ENCODE measurements at regions not wholly inside any gene's neighbourhood (a gene's known extent, or its start where the extent isn't known, plus 50 kb on each side); places are given as distances from the start of the nearest gene placed in this dataset.

DNA sequence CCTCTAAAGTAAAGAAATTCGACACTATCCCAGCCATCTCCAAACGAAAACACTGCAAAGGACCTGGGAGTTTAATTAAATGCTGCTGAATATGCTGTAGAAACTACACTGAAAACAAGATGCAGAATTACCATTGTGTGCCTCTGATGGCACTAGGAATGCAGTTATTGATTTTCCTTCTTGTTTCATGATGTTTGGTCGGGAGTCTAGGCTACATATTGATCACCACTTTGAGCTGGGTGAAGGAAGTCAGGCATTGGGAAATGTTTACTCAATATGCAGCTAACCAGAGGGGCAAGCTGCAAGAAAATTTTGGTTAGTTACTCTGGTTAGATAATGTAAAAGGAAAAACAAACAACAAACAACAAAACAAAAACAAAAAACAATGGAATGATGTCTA, 650.7 kb upstream of the GALNTL6 start:
- DNase-seq (ENCODE audit: low read depth): no peak

DNA sequence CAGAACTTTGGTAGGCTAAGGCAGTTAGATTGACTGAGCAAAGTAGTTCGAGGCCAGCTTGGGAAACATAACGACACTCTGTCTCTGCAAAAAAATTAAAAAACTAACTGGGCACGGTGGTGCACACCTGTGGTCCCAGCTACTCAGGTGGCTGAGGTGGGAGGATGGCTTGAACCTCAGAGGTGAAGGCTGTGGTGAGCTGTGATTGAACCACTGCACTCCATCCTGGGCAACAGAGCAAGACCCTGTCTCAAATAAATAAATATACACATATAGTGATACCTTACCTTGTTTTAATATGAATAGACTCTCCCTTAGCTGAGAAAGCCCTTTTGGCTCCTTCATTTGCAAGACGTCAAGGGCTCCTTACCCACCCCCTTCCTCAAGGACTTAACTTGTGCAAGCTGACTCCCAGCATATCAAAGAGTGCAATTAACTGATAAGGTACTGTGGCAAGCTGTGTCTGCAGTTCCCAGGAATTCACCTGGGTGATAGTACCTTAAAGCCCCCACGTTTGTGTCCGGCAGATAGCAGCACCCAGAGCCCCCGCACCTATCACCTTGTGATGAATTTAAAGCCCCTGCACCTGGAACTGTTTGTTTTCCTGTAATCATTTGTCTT, 655.6 kb upstream of the GALNTL6 start:
- DNase-seq (ENCODE audit: low read depth): no peak

DNA sequence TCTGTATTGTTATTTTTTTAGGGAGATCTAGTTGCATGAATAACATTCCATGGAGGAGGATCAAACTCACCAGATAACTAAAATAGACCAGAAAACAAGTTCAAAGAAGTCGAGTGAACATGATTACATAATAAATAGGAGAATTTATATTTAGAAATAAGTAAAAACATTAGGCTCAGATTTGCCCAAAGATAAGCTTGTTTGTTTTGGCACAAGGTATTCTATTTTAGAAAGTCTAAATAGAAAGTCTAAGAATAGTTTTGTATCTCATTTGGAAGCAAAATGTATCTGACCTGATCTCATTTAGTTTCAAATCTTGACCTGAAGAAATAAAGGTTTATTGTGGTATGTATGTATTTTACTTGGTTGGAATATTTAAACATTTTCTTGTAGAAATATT, 670.6 kb upstream of the GALNTL6 start:
- DNase-seq (ENCODE audit: low read depth): no peak

DNA sequence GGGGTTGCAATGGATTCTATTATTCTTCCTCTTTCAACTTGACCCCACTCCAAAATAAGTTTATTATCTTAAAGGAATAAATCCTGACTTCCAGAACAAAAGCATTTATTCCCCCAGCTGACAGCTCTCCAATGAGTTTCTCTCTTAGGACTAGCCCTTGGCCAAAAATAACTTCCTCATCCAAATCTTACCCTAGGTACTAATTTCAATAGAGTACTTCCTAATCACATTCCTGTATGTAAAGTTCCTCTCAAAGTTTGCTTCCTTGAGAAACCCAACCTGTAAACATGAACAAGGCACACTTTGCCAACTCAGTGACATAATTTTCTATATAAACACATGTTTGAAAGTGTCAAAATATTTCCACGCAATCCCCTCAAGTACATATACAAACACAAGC, 671.2 kb upstream of the GALNTL6 start:
- DNase-seq (ENCODE audit: low read depth): no peak

DNA sequence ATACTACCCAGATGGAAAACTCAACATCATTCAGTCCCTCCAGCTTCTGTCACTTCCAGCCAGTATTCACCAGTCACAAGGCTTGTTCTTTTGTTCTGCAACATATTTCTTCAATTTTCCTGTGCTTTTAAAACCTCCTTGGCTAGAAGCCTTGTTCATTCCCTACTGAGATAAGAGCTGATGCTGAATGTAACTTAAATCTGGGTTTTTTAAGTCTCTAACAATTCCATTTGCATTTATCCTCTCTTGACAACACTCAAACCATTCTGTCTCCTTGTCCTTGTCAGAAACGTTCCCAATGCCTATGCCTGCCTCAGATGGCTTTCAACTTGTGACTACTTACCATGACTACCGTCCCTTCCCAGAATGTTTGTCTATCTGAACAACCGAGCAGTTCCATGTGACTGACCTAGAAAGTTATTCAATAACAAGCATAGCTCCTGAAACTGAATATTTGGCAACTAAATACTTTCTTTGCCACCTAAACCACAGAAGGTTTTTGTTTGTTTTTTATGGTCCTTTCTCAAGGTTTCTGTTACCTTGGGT, 682.9 kb upstream of the GALNTL6 start:
- DNase-seq (ENCODE audit: low read depth): no peak

DNA sequence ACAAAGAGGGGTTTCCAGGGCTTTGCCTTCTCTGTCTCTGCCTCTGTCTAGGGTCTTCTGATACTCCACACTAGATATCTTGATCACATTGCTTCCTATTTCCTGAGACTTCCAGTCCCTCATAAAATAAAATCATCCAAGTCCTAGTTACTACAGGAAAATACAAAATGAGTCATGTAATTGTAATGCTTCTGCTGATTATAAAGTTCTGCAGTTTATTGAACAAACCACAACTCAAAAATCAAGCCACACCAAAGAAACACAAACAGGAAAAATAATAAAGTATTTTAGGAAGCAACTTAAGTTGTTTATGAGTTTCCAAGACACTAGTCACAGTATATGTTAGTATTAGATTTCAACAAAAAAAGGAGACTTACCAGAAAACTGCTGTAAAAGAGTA, 695.1 kb upstream of the GALNTL6 start:
- DNase-seq (ENCODE audit: low read depth): no peak

DNA sequence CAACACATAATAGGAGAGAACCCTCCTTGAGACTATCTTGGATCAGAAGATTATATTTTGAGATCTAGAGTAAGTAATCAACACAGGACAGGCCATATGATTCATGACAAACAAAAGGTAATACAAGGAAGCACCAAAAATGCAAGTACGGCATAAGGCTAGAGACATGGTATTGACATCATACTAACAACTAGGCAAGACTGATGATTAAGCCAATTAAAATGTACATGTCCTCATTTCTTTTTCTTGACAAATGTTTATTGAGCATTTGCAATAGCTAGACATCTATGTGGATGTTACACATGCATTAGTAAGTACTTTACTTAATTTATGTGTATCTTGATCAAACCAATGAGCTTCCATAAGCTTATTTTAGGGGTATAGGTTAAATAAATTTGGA, 695.7 kb upstream of the GALNTL6 start:
- no peak for DNase-seq (ENCODE audit: low read depth)

DNA sequence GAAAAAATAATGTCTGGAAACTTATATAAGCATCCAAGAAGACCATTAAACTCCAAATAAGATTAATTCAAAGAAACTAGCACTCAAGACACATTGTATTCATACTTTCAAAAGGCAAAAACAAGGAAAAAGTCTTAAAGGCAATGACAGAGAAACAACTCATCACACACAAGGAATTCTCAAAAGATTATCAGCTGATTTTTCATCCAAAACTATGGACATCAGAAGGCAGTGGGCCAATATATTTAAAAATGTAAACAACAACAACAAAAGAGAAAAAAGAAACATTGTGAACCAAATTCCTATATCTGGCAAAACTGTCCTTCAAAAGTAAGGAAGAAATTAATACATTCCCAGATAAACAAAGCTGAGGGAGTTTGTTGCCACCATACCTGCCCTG, 711.4 kb upstream of the GALNTL6 start:
- no peak for DNase-seq (ENCODE audit: low read depth)

DNA sequence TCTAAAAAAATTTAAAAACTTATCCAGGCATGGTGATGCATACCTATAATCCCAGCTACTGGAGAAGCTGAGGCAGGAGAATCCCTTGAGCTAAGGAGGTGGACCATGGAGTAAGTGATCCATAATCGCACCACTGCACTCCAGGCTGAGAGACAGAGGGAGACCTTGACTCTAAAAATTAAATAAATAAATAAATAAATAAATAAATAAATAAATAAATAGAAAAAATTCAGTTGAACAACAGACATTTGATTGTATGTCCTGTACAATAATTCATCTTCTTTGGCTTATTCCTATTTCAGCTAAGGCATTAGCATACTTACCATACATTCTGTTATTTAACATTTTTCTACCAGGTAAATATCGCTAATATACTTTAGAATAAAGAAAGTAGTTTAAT, 726.1 kb upstream of the GALNTL6 start:
- DNase-seq (ENCODE audit: low read depth): no peak

DNA sequence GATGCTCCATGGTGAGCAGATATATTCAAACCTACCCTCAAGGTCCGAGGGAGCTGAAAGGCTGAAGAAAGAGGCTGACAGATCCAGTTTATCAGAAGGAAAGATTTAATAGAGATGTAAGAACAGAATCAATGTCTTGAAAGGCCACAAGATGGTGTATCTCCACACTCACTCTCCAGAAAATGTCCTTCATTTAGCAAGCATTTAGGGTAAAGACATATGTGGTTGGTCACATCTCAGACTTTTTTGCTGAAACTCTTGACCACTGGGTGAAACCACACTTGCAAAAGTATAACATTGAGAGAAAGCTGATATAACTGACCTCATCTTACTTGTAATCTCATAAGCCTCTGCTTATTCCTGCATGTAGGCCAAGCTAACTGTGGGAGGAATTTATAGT, 745.8 kb upstream of the GALNTL6 start:
- no peak for DNase-seq (ENCODE audit: low read depth)

DNA sequence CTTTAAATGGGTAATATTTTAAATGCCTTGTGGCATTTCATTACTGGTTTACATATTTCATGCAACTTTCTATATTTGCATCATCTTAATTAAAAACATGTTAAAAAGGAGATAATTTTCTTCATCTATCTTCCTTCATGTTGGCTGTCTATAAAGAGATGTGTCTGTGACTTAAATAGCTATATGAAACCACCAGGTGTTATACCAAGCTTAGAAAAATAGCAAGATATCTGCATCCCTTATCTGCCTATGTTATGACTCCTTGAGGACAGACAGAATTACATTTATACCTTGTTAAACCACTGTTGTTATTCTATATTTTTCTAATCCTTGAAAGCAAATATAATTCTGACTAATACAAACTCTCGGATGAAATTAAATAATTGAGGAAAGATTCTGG, 763.8 kb upstream of the GALNTL6 start:
- no peak for DNase-seq (ENCODE audit: low read depth)

DNA sequence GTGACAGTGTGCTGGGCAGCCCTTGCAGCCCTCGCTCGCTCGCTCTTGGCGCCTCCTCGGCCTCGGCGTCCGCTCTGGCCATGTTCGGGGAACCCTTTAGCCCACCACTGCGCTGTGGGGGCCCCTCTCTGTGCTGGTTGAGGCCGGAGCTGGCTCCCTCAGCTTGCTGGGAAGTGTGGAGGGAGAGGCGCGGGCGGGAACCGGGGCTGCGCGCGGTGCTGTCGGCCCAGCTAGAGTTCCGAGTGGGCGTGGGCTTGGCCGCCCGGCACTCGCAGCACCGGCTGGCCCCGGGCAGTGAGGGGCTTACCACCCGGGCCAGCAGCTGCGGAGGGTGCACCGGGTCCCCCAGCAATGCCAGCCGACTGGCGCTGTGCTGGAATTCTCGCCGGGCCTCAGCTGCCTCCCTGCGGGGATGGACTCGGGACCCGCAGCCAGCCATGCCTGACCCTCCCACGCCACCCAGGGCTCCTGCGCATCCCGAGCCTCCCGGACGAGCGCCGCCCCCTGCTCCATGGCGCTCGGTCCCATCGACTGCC, 770.1 kb upstream of the GALNTL6 start:
- DNase-seq (ENCODE audit: low read depth): no peak

DNA sequence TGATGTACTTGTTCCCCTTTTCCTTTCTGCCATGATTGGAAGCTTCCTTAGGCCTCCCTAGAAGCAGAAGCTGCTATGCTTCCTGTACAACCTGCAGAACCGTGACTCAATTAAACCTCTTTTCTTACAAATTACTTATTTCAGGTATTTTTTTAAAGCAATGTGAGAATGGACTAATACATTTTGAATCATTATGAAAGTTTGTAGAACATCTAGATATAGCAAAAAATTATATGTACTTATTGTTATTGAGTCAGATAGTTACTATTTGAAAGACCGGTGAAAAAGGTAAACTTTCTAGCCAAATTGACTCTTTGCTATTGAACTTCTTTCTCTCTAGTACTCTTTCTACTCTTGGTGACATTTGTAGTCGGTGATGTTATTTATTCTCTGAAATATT, 777.3 kb upstream of the GALNTL6 start:
- DNase-seq (ENCODE audit: low read depth): no peak

DNA sequence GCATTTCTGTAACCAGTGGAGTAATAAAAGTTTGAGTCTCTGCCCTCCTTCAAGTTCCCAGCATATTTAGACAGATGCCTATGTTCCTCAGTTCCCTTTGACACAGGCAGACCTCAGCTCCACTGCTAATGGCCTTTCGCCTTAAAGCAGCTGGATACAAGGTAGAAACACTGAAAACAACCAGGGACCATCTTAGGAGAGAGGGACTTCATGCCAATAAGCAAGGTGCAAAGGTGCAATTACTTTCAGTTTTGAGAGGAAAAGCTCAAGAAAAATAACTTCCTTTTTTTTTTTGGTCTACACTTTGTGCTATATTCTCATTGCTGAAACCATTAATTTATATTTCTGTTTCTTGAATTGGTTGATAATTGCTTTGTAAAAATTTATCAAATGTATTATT, 781.9 kb upstream of the GALNTL6 start:
- no peak for DNase-seq (ENCODE audit: low read depth)

DNA sequence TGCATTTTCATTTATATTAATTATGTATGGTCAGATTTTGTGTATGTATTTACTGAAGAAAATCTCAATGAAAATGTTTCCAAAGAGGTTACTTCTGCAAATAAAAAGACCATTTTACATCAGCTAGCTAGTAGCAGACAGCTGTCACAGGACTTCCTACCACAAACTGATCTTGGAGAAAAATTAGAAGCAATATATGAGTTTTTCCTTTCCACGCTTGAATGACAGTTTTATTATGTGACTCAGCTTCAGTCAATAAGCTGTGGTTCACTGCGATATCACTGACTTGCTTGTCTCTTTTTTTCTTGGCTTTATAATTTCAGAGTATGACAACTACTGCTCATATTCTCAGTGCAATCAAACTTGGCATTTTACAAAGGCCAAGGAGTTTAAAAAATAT, 787.4 kb upstream of the GALNTL6 start:
- DNase-seq (ENCODE audit: low read depth): no peak

DNA sequence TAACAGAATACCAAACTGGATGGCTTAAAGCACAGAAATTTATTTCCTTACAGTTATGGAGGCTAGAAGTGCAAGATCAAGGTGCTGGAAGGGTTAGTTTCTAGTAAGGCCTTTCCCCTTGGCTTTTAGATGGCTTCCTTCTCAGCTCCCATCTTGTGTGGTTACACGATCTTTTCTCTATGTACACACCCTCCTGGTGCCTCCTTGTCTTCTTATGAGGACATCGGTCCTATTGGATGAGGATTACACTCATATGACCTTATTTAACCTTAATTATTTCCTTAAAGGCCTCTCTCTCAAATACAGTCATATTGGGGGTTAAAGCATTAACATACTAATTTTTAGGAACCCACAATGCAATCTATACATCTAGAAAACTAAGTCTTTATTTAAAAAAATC, 787.9 kb upstream of the GALNTL6 start:
- DNase-seq (ENCODE audit: low read depth): no peak

DNA sequence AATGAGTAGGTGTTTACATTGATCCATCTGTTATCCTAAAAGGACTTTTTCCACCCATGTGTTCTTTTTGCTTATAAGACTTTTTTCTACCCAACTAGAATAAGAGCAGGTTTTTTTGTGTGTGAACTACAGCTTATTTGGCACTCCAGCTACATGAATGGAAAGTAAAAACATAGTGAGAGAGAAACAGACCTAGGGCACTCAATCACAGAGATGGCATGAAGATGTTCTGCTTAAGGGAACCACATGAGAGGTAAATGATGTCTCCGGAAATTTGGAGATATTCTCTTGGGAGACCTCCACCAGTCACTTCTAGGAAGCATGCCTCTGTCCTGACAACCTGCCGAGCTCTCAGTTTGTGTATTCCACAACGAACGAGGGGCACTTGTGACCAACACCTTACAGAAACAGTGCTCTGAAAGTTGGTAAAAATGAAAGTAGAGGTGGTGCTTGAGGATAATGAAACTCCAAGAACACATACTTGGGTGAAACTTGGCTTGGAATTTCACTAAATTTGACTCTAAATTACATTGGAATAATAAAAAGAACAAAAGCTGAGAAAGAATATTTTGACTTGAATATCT, 788.4 kb upstream of the GALNTL6 start:
- no peak for DNase-seq (ENCODE audit: low read depth)

DNA sequence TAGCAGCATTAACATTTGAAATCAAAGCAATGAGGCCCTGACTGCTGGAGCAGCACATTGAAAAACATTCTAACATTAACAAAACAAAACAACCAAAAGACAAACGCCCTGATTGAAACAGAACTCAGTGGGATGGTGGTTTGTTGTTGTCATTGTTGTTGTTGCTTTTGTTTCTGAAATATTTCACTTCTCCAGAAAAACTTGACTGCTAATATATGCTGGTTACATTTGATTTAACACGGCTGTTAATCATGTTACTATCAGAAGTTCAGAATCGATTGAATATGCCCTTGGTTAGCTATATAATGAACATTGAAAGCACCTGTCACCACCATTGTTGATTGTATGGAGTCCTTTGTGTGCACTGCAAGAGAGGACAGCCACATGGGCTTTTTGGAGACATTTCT, 790.4 kb upstream of the GALNTL6 start:
- no peak for DNase-seq (ENCODE audit: low read depth)

DNA sequence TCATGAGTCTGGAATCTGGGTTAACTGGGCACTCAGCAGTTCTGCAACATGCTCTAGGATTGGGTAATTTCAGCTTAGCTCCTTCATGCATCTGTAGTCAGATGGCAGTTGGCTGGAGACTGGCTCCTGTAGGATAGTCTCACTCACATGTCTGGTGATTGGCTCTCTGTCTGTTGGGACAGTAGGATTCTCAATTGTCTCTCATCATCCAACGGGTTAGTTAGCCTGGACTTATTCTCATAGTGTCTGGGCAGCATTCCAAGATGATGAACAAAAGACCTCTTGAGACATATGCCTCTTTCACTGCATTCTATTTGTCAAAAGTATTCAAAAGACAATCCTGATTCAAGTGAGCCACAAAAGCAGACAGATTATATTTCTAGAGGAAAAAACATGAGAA, 795.6 kb upstream of the GALNTL6 start:
- DNase-seq (ENCODE audit: low read depth): no peak

DNA sequence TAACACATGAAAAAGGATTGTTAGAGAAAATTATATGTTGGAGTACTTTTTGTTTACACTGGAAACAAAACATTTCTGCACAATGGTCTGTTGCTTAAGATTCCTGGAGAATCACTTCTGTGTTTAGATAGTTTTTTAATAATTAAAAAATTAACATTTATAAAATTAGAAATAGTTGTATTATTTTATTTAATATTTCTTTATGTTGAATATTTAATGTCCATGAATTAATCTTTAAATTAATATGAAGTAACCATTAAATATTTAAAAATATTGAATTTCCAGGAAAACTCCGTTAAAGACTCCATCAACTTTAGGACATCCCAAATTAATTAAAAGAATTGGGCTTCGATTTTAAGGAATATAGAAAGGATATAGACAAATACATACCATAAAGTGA, 797.1 kb upstream of the GALNTL6 start:
- no peak for DNase-seq (ENCODE audit: low read depth)

DNA sequence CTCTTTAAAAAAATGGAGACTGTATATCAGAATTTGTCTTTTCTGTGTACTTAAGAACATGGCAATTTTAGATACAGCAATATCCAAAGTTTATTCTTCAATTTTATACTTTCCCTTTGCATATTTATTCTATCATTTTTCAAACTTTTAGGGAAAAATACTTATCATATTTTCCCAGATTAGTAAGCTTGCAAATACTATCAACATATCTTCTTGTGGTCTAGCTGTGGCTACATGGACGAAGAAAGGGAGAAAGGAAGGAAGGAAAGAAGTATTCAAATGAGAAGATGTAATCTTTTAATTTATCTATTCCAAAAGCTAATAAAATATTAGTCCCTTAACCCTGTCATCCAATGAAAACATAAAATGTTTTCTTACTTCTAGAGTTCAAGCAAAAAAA, 797.8 kb upstream of the GALNTL6 start:
- no peak for DNase-seq (ENCODE audit: low read depth)

DNA sequence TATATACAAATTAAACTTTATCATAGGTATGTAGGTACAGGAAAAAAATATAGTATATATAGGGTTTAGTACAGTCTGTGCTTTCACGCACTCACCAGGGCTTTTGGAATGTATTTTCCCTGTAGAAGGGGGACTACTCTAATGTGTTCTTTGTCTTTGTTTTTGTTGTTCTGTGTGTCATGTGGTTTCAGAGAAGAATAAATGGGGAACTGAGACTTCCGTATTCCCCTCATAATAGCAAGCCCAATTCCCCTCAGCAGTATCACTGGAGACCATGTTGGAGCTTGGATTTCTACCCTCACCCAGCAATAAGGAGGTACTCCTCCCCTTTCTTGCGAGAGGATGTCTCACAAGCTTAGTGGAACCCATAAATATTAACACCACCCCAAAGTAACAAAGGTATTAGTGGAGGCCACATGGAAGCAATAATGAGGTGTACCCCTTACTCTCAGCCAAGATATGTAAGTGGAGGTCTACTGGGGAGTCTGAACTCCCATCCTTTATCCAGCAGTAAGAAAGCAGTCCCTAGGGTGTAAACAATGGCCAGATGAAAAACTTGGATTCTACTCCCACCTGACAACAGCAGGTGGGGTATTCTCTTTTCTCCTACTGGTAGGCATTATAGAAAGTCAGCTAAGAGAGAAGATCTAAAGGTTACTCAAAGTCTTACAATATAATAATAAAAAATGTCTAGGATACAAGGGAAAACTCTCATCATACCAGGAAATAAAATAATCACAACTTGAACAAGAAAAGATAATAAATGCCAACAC, 805.4 kb upstream of the GALNTL6 start:
- DNase-seq (ENCODE audit: low read depth): no peak

DNA sequence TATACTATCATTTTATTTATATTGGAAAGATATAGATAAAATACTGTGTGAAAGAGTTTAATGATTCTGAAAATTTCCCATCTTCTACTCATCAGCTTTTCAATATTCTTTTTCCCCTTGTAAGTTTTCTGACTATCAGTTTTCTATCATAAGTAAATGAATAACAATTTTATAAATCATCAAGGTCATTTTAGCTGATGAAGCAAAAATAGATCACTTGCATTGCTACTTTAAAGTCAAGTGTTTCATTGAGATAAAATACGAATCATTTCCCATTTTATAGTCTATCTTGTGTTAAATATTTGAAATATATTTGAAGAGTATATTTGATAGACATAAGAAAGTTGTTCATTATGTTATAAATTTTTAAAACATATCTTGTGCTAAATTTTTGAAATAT, 811.0 kb upstream of the GALNTL6 start:
- no peak for DNase-seq (ENCODE audit: low read depth)
